ENCODE measurements at regions not wholly inside any gene's neighbourhood (a gene's known extent, or its start where the extent isn't known, plus 50 kb on each side); places are given as distances from the start of the nearest gene placed in this dataset.

GRCh38 chr3:118292841-118293240 lies 741.8 kb downstream of the IGSF11 start:
- TF ChIP-seq CTCF (IDR thresholded peaks at IDR 0.05): no peak
- TF ChIP-seq POLR2A (IDR thresholded peaks at IDR 0.05): no peak
- Histone ChIP-seq H3K27me3 (no peaks in the 10 kb centered on the region), H3K9me3 (no peaks in the 10 kb centered on the region), H3K4me1 (no peaks in the 10 kb centered on the region), H3K36me3 (no peaks in the 10 kb centered on the region), H3K27ac (no peak overlapping the region), H3K4me3 (replicated peaks in 1 of 3) (no peak overlapping the region)
- intact Hi-C loops (cut with DNase I): no loop called here
- 82 to 87% methylated on average over 1 of the region's 1 CpG for WGBS, 2 donors
- DNase-seq: no peak

- Histone ChIP-seq H3K27ac (no peak overlapping the region), H3K4me3 (replicated peaks in 1 of 3) (no peak overlapping the region), H3K27me3 (no peaks in the 10 kb centered on the region), H3K36me3 (no peaks in the 10 kb centered on the region), H3K4me1 (no peaks in the 10 kb centered on the region), H3K9me3 (no peaks in the 10 kb centered on the region)
- DNase-seq: no peak
- no peak for TF ChIP-seq POLR2A (IDR thresholded peaks at IDR 0.05)
- TF ChIP-seq CTCF (IDR thresholded peaks at IDR 0.05): no peak
- intact Hi-C loops (cut with DNase I): no loop called here
Measured at GRCh38 chr3:118298133-118298532, 736.5 kb downstream of the IGSF11 start.

GRCh38 chr3:118304557-118304956 lies 730.1 kb downstream of the IGSF11 start:
- 85% methylated on average over 1 of the region's 1 CpG for WGBS, 2 donors
- H3K4me1 ChIP-seq: no peaks in the 10 kb centered on the region
- TF ChIP-seq POLR2A (IDR thresholded peaks at IDR 0.05): no peak
- no peak for TF ChIP-seq CTCF (IDR thresholded peaks at IDR 0.05)
- H3K4me3 ChIP-seq (replicated peaks in 1 of 3): no peak overlapping the region
- DNase-seq: no peak
- H3K9me3 ChIP-seq: no peaks in the 10 kb centered on the region
- intact Hi-C loops (cut with DNase I): no loop called here
- H3K27ac ChIP-seq: no peak overlapping the region
- no peaks in the 10 kb centered on the region for H3K36me3 ChIP-seq
- H3K27me3 ChIP-seq: no peaks in the 10 kb centered on the region

- Histone ChIP-seq H3K4me3 (replicated peaks in 1 of 3) (no peak overlapping the region), H3K36me3 (no peaks in the 10 kb centered on the region), H3K27ac (no peak overlapping the region), H3K4me1 (no peaks in the 10 kb centered on the region), H3K9me3 (no peaks in the 10 kb centered on the region), H3K27me3 (no peaks in the 10 kb centered on the region)
- WGBS, 2 donors: 93 to 98% methylated on average over 2 of the region's 2 CpGs
- intact Hi-C loops (cut with DNase I): no loop called here
- no peak for TF ChIP-seq CTCF (IDR thresholded peaks at IDR 0.05)
- TF ChIP-seq POLR2A (IDR thresholded peaks at IDR 0.05): no peak
- DNase-seq: no peak
Measured at GRCh38 chr3:118332699-118333098, 701.9 kb downstream of the IGSF11 start.

- Histone ChIP-seq H3K4me1 (no peaks in the 10 kb centered on the region), H3K36me3 (no peaks in the 10 kb centered on the region), H3K4me3 (replicated peaks in 1 of 3) (no peak overlapping the region), H3K27ac (no peak overlapping the region), H3K9me3 (no peaks in the 10 kb centered on the region), H3K27me3 (no peaks in the 10 kb centered on the region)
- DNase-seq: no peak
- intact Hi-C loops (cut with DNase I): no loop called here
- TF ChIP-seq CTCF (IDR thresholded peaks at IDR 0.05) (no peak), POLR2A (IDR thresholded peaks at IDR 0.05) (no peak)
Measured at GRCh38 chr3:118337649-118338048, 697.0 kb downstream of the IGSF11 start.

All from thyroid gland (tissue), 4 donors.